GM23338 (cell line): ENCODE measurements at regions not wholly inside any gene's neighbourhood (a gene's known extent, or its start where the extent isn't known, plus 50 kb on each side); places are given as distances from the start of the nearest gene placed in this dataset.

Experiments used
- ATAC-seq: fragments of 200-7000 bp; cut with Tn5 transposase; 3 replicates; pipeline ENCODE4 v1.9.1; 2020
- DNase-seq: peaks from one replicate; pipeline ENCODE4 v3.0.0-alpha.2; 2015; ENCODE audit warnings: low spot score
- H2AFZ ChIP-seq: fragments of 200-600 bp; sonication (generic); 2 replicates; pipeline ENCODE4 v1.8.0; 2016; ENCODE audit warnings: antibody characterized with exemption, mild to moderate bottlenecking, moderate library complexity
- H3F3A ChIP-seq: fragments of 200-600 bp; sonication (generic); replicated peaks from 2 replicates; pipeline ENCODE4 v1.8.0; 2017; ENCODE audit warnings: antibody characterized with exemption, mixed run types, low read depth
- H3K27ac ChIP-seq: fragments of 200-600 bp; sonication (generic); 2 replicates; pipeline ENCODE4 v1.6.1; 2016; ENCODE audit warnings: low read depth
- H3K27me3 ChIP-seq: fragments of 200-600 bp; sonication (generic); 2 replicates; pipeline ENCODE4 v1.8.0; 2016; ENCODE audit warnings: mild to moderate bottlenecking, mixed run types, moderate library complexity; ENCODE audit not compliant: insufficient read depth
- H3K36me3 ChIP-seq: fragments of 200-600 bp; sonication (generic); 2 replicates; pipeline ENCODE4 v1.8.0; 2016; ENCODE audit warnings: mild to moderate bottlenecking; ENCODE audit not compliant: insufficient read depth
- H3K4me1 ChIP-seq: fragments of 200-600 bp; sonication (generic); 2 replicates; pipeline ENCODE4 v1.8.0; 2016; ENCODE audit warnings: mild to moderate bottlenecking, moderate library complexity; ENCODE audit not compliant: insufficient read depth
- H3K4me2 ChIP-seq: fragments of 200-600 bp; sonication (generic); 2 replicates; pipeline ENCODE4 v1.7.1; 2017; ENCODE audit warnings: mixed run types
- H3K4me3 ChIP-seq: fragments of 200-600 bp; sonication (generic); 2 replicates; pipeline ENCODE4 v1.6.1; 2016; ENCODE audit warnings: mixed run types
- H3K79me2 ChIP-seq: fragments of 200-600 bp; sonication (generic); replicated peaks from 2 replicates; pipeline ENCODE4 v1.8.0; 2017; ENCODE audit warnings: mild to moderate bottlenecking; ENCODE audit not compliant: insufficient read depth
- H3K9me2 ChIP-seq: fragments of 200-600 bp; sonication (generic); 2 replicates; pipeline ENCODE4 v1.8.0; 2017; ENCODE audit not compliant: insufficient read depth
- H4K20me1 ChIP-seq: fragments of 200-600 bp; sonication (generic); replicated peaks from 2 replicates; pipeline ENCODE4 v1.8.0; 2017; ENCODE audit warnings: mild to moderate bottlenecking; ENCODE audit not compliant: insufficient read depth
- H3K27ac Mint-ChIP-seq: 2 replicates; pipeline ENCODE4 v1.8.0; 2020; ENCODE audit warnings: inconsistent platforms, mild to moderate bottlenecking, moderate library complexity, mixed read lengths
- H3K27me3 Mint-ChIP-seq: 3 replicates; pipeline ENCODE4 v1.8.0; 2022; ENCODE audit warnings: low read depth, mild to moderate bottlenecking, moderate library complexity, mixed read lengths, inconsistent platforms; ENCODE audit not compliant: insufficient read depth, poor library complexity
- H3K36me3 Mint-ChIP-seq: 3 replicates; pipeline ENCODE4 v1.8.0; 2021; ENCODE audit warnings: low read depth, mild to moderate bottlenecking, inconsistent platforms, moderate library complexity, mixed read lengths
- H3K4me1 Mint-ChIP-seq: 3 replicates; pipeline ENCODE4 v1.8.0; 2020; ENCODE audit warnings: mild to moderate bottlenecking, inconsistent platforms, mixed read lengths
- H3K4me3 Mint-ChIP-seq: 3 replicates; pipeline ENCODE4 v1.8.0; 2021; ENCODE audit warnings: moderate library complexity, mild to moderate bottlenecking, inconsistent platforms, mixed read lengths
- H3K9me3 Mint-ChIP-seq: 3 replicates; pipeline ENCODE4 v1.8.0; 2020; ENCODE audit warnings: moderate library complexity, mild to moderate bottlenecking, inconsistent platforms, mixed read lengths
- CREB1 ChIP-seq: fragments of 250-450 bp; sonication (Bioruptor Pico); IDR thresholded peaks from 2 replicates; pipeline ENCODE4 v1.5.0; 2020; ENCODE audit warnings: low read depth, mild to moderate bottlenecking, moderate library complexity
- CTCF ChIP-seq, 2 experiments: fragments of 200-600 bp in 1 of 2; sonication (generic) in 1 of 2; conservative IDR thresholded peaks; 2 replicates each; pipeline versions ENCODE4 v1.5.1 to v1.6.1; 2016 to 2017; ENCODE audit warnings: antibody characterized with exemption in 2 of 2, low read depth in 2 of 2, mild to moderate bottlenecking in 2 of 2, moderate library complexity in 1 of 2
- EZH2 ChIP-seq: fragments of 200-600 bp; sonication (generic); IDR thresholded peaks from one replicate; pipeline ENCODE4 v1.8.0; 2017; ENCODE audit warnings: antibody characterized with exemption, mild to moderate bottlenecking, low read depth; ENCODE audit not compliant: unreplicated experiment
- EZH2phosphoT487 ChIP-seq: fragments of 200-600 bp; sonication (generic); IDR thresholded peaks from one replicate; pipeline ENCODE4 v1.8.1; 2018; ENCODE audit warnings: antibody characterized with exemption; ENCODE audit not compliant: unreplicated experiment
- JUNB ChIP-seq: IDR thresholded peaks from one replicate; pipeline ENCODE4 v1.6.1; 2016; ENCODE audit warnings: antibody characterized with exemption; ENCODE audit not compliant: unreplicated experiment
- NANOG ChIP-seq: IDR thresholded peaks from 2 replicates; pipeline ENCODE4 v1.6.1; 2016; ENCODE audit warnings: antibody characterized with exemption, borderline replicate concordance
- POLR2AphosphoS5 ChIP-seq: IDR thresholded peaks from 2 replicates; pipeline ENCODE4 v1.6.1; 2016; ENCODE audit warnings: antibody characterized with exemption, low read depth
- STAT1 ChIP-seq: IDR thresholded peaks from one replicate; pipeline ENCODE4 v1.6.1; 2016; ENCODE audit warnings: antibody characterized with exemption; ENCODE audit not compliant: unreplicated experiment
- ZNF114 ChIP-seq: fragments of 250-450 bp; sonication (Bioruptor Pico); IDR thresholded peaks from 2 replicates; pipeline ENCODE4 v1.5.0; 2020; ENCODE audit warnings: mild to moderate bottlenecking, moderate library complexity
- ZNF331 ChIP-seq: fragments of 250-450 bp; sonication (Bioruptor Pico); IDR thresholded peaks from 2 replicates; pipeline ENCODE4 v1.5.0; 2020; ENCODE audit warnings: low read depth, mild to moderate bottlenecking, moderate library complexity
- TF ChIP-seq, protein P1 (sequence below): IDR thresholded peaks from one replicate; pipeline ENCODE4 v1.6.1; 2018; ENCODE audit warnings: antibody characterized with exemption; ENCODE audit not compliant: unreplicated experiment
- TF ChIP-seq, protein P2 (sequence below): IDR thresholded peaks from 2 replicates; pipeline ENCODE4 v1.6.1; 2016; ENCODE audit warnings: antibody characterized with exemption

DNA sequence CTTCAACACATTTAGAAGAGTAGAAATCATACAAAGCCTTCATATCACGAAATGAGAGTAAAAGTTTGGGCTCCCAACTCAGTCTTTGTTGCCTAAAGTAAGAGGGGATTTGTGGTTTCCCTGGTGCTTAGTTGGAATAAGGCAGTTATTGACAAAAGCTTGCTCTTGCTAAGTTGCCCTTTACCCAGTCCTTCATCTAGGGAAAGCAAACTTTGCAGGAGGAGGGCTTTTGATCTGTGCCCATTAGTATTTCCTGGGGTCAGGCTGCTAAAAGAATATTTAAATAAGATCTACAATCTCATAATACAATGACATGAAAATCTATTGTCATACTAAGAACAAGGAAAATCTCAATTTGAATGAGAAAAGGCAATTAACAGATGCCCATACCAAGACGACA lies 84.1 kb upstream of the ACO1 start (continued):
- TF ChIP-seq, protein P1, sequence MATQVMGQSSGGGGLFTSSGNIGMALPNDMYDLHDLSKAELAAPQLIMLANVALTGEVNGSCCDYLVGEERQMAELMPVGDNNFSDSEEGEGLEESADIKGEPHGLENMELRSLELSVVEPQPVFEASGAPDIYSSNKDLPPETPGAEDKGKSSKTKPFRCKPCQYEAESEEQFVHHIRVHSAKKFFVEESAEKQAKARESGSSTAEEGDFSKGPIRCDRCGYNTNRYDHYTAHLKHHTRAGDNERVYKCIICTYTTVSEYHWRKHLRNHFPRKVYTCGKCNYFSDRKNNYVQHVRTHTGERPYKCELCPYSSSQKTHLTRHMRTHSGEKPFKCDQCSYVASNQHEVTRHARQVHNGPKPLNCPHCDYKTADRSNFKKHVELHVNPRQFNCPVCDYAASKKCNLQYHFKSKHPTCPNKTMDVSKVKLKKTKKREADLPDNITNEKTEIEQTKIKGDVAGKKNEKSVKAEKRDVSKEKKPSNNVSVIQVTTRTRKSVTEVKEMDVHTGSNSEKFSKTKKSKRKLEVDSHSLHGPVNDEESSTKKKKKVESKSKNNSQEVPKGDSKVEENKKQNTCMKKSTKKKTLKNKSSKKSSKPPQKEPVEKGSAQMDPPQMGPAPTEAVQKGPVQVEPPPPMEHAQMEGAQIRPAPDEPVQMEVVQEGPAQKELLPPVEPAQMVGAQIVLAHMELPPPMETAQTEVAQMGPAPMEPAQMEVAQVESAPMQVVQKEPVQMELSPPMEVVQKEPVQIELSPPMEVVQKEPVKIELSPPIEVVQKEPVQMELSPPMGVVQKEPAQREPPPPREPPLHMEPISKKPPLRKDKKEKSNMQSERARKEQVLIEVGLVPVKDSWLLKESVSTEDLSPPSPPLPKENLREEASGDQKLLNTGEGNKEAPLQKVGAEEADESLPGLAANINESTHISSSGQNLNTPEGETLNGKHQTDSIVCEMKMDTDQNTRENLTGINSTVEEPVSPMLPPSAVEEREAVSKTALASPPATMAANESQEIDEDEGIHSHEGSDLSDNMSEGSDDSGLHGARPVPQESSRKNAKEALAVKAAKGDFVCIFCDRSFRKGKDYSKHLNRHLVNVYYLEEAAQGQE, result no peak
- TF ChIP-seq CTCF (conservative IDR thresholded peaks at IDR 0.05; ENCODE audit: low read depth in 2 of 2) (no peak), JUNB (no peak), NANOG (no peak), ZNF114 (CRISPR knock-in tag) (no peak), EZH2phosphoT487 (no peak), EZH2 (no peak), CREB1 (CRISPR knock-in tag) (no peak), ZNF331 (CRISPR knock-in tag) (no peak), POLR2AphosphoS5 (no peak)

DNA sequence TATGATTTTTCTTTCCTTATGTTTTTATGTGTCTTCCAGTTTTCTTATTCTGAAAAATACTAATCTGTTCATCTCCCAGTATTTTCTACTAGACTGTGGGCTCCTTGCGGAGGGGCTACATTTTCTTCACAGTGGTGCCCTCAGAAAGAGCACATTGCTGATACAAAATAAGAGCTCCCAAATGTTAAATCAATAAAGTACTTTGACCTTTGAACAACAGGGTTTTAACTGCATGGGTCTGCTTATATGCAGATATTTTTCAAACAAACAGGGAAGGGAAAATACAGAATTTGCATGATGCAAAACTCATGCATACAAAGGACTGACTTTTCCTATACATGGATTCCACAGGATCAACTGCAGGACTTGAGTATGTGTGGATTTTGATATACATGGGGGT lies 79.9 kb upstream of the ACO1 start:
- Mint-ChIP-seq H3K27me3 (peaks cover 2% of the 10 kb centered on the region), H3K4me3 (no peak overlapping the region), H3K27ac (no peak overlapping the region), H3K9me3 (peaks cover 25% of the 10 kb centered on the region), H3K36me3 (peaks cover 27% of the 10 kb centered on the region; the same call in 2 of the 3 replicates), H3K4me1 (peaks cover 37% of the 10 kb centered on the region)
- no peaks in the 10 kb centered on the region for H3K27me3 ChIP-seq
- ATAC-seq (no peak), DNase-seq (no peak)
- H4K20me1 ChIP-seq, result no peaks in the 10 kb centered on the region
- H3K79me2 ChIP-seq, result no peaks in the 10 kb centered on the region
- H3F3A ChIP-seq, result no peaks in the 10 kb centered on the region
- no peak overlapping the region for H3K4me2 ChIP-seq
- no peak overlapping the region for H3K4me3 ChIP-seq
- H3K9me2 ChIP-seq, result no peaks in the 10 kb centered on the region
- H3K4me1 ChIP-seq, result peaks cover 36% of the 10 kb centered on the region
- H2AFZ ChIP-seq, result no peak overlapping the region
- H3K36me3 ChIP-seq, result no peaks in the 10 kb centered on the region
- H3K27ac ChIP-seq, result no peak overlapping the region
- no peak for TF ChIP-seq JUNB
- no peak for TF ChIP-seq STAT1
- TF ChIP-seq POLR2AphosphoS5, result no peak
- TF ChIP-seq EZH2phosphoT487, result no peak
- TF ChIP-seq, protein P2, sequence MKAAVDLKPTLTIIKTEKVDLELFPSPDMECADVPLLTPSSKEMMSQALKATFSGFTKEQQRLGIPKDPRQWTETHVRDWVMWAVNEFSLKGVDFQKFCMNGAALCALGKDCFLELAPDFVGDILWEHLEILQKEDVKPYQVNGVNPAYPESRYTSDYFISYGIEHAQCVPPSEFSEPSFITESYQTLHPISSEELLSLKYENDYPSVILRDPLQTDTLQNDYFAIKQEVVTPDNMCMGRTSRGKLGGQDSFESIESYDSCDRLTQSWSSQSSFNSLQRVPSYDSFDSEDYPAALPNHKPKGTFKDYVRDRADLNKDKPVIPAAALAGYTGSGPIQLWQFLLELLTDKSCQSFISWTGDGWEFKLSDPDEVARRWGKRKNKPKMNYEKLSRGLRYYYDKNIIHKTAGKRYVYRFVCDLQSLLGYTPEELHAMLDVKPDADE, result no peak
- no peak for TF ChIP-seq NANOG
- no peak for TF ChIP-seq CTCF (conservative IDR thresholded peaks at IDR 0.05; ENCODE audit: low read depth in 2 of 2)
